A673 (cell line): ENCODE measurements at regions not wholly inside any gene's neighbourhood (a gene's known extent, or its start where the extent isn't known, plus 50 kb on each side); places are given as distances from the start of the nearest gene placed in this dataset.

Experiments used
- BruUV-seq: library from RNA; stranded (reverse); fragments of 400-500 nt; replicated peaks from 2 replicates; lab custom pipeline; 2021; lab: Mats Ljungman, UMichigan
- CTCF ChIA-PET: fragments of 300-600 bp; sonication (Branson Sonifier 250); formaldehyde crosslinking; loops from one replicate; lab custom pipeline; 2022; ENCODE audit warnings: antibody characterized with exemption; lab: Charles Lee
- POLR2A ChIA-PET: fragments of 300-600 bp; sonication (Branson Sonifier 250); formaldehyde crosslinking; loops from one replicate; lab custom pipeline; 2022; ENCODE audit warnings: antibody characterized with exemption; ENCODE audit not compliant: low non-redundant PET; lab: Charles Lee
- DNase-seq: peaks from one replicate; pipeline ENCODE4 v3.0.0-alpha.2; 2015; ENCODE audit warnings: low spot score
- H3K27ac ChIP-seq: fragments of 200-600 bp; sonication (generic); 2 replicates; pipeline ENCODE4 v1.5.1; 2016; ENCODE audit warnings: mixed run types, low read depth, mild to moderate bottlenecking, mixed read lengths, antibody characterized with exemption, low read length; ENCODE audit not compliant: poor library complexity, severe bottlenecking
- H3K27me3 ChIP-seq: fragments of 200-600 bp; sonication (generic); replicated peaks from 2 replicates; pipeline ENCODE4 v1.6.1; 2017; ENCODE audit warnings: mixed run types, low read depth, mild to moderate bottlenecking, mixed read lengths, antibody characterized with exemption, low read length; ENCODE audit not compliant: insufficient read depth, poor library complexity
- H3K36me3 ChIP-seq: fragments of 200-600 bp; sonication (generic); 2 replicates; pipeline ENCODE4 v1.6.1; 2016; ENCODE audit warnings: mixed run types, mild to moderate bottlenecking, mixed read lengths, antibody characterized with exemption, low read length; ENCODE audit not compliant: insufficient read depth, poor library complexity, severe bottlenecking
- H3K4me1 ChIP-seq: fragments of 200-600 bp; sonication (generic); 2 replicates; pipeline ENCODE4 v1.6.1; 2017; ENCODE audit warnings: mixed run types, mild to moderate bottlenecking, mixed read lengths, antibody characterized with exemption, low read length; ENCODE audit not compliant: insufficient read depth, poor library complexity, severe bottlenecking
- H3K4me3 ChIP-seq: fragments of 200-600 bp; sonication (generic); 2 replicates; pipeline ENCODE4 v1.5.1; 2016; ENCODE audit warnings: low read depth, mixed run types, mild to moderate bottlenecking, mixed read lengths, low read length; ENCODE audit not compliant: poor library complexity, severe bottlenecking
- H3K9me3 ChIP-seq: fragments of 200-600 bp; sonication (generic); 2 replicates; pipeline ENCODE4 v1.6.1; 2016; ENCODE audit warnings: mixed run types, low read depth, mild to moderate bottlenecking, mixed read lengths, antibody characterized with exemption, low read length; ENCODE audit not compliant: poor library complexity, severe bottlenecking
- CTCF ChIP-seq: fragments of 300-800, 200-600 bp; sonication (generic); conservative IDR thresholded peaks from 2 replicates; pipeline ENCODE4 v1.5.1; 2017; ENCODE audit warnings: low read depth, mild to moderate bottlenecking, antibody characterized with exemption, low read length, moderate library complexity, mixed read lengths
- EZH2 ChIP-seq: fragments of 200-600 bp; sonication (generic); IDR thresholded peaks from 2 replicates; pipeline ENCODE4 v1.6.1; 2017; ENCODE audit warnings: borderline replicate concordance, low read depth, mild to moderate bottlenecking, mixed read lengths, antibody characterized with exemption, low read length; ENCODE audit not compliant: poor library complexity, severe bottlenecking
- intact Hi-C: fragments of 100-400 bp; cut with micrococcal nuclease; formaldehyde crosslinking; loops from one replicate; pipeline ENCODE4 v1.10.0; 2022; ENCODE audit not compliant: unreplicated experiment

- CTCF ChIA-PET = no interaction called here
- Histone ChIP-seq H3K4me1 (peaks cover 31% of the 10 kb centered on the region), H3K36me3 (no peaks in the 10 kb centered on the region), H3K27ac (peak overlapping the region; percentile 6), H3K4me3 (no peak overlapping the region), H3K9me3 (no peaks in the 10 kb centered on the region), H3K27me3 (no peaks in the 10 kb centered on the region)
- POLR2A ChIA-PET = interaction anchor here (0.6 kb wide), 1 partner anchor 1094 kb away, joined by 5 read pairs; no protein-coding TSS in a partner anchor
- peak; percentile 86 for DNase-seq
- intact Hi-C loops = no loop called here
- BruUV-seq = no TSS peak
- TF ChIP-seq EZH2 (no peak), CTCF (no peak)
Measured at GRCh38 chr3:146770881-146771280, 165.7 kb upstream of the PLSCR5 start.

- Histone ChIP-seq H3K9me3 (no peaks in the 10 kb centered on the region), H3K4me3 (no peak overlapping the region), H3K36me3 (no peaks in the 10 kb centered on the region), H3K27ac (peak overlapping the region; percentile 6), H3K4me1 (peaks cover 31% of the 10 kb centered on the region), H3K27me3 (no peaks in the 10 kb centered on the region)
- BruUV-seq = no TSS peak
- TF ChIP-seq CTCF (no peak), EZH2 (no peak)
- peak; percentile 91 for DNase-seq
- POLR2A ChIA-PET = no interaction called here
- intact Hi-C loops = no loop called here
- CTCF ChIA-PET = no interaction called here
Measured at GRCh38 chr3:146770301-146770700, 165.2 kb upstream of the PLSCR5 start.

- H3K36me3 ChIP-seq = no peaks in the 10 kb centered on the region
- ChIA-PET CTCF (no interaction called here), POLR2A (no interaction called here)
- TF ChIP-seq CTCF = no peak
- TF ChIP-seq EZH2 = no peak
- no peak overlapping the region for H3K4me3 ChIP-seq
- H3K9me3 ChIP-seq = no peaks in the 10 kb centered on the region
- no peak overlapping the region for H3K27ac ChIP-seq
- no peak for DNase-seq
- H3K4me1 ChIP-seq = no peaks in the 10 kb centered on the region
- no peaks in the 10 kb centered on the region for H3K27me3 ChIP-seq
- intact Hi-C loops = loop anchor here (10.0 kb wide), 1 partner anchor 857 kb away; no protein-coding TSS in a partner anchor
- BruUV-seq = no TSS peak
Measured at GRCh38 chr3:146757759-146758158, 152.6 kb upstream of the PLSCR5 start.
